Skin of body (tissue), 1 donor: ENCODE measurements at regions not wholly inside any gene's neighbourhood (a gene's known extent, or its start where the extent isn't known, plus 50 kb on each side); places are given as distances from the start of the nearest gene placed in this dataset.

Experiments
- DNase-seq: peaks from one replicate; lab custom pipeline; 2025; lab: John Stamatoyannopoulos, UW

GRCh38 chr6:148652205-148652604 lies 94.6 kb upstream of the UST start:
- DNase-seq, result no peak

- no peak for DNase-seq
Observed at GRCh38 chr6:148653138-148653776, 93.6 kb upstream of the UST start.

GRCh38 chr6:148657048-148657447 lies 89.8 kb upstream of the UST start:
- DNase-seq, result no peak

GRCh38 chr6:148658681-148659430 lies 88.0 kb upstream of the UST start:
- no peak for DNase-seq

- DNase-seq, result no peak
Observed at GRCh38 chr6:148667395-148667794, 79.4 kb upstream of the UST start.

GRCh38 chr6:148671085-148671484 lies 75.7 kb upstream of the UST start:
- no peak for DNase-seq

- no peak for DNase-seq
Observed at GRCh38 chr6:148671952-148672351, 74.9 kb upstream of the UST start.

- no peak for DNase-seq
Observed at GRCh38 chr6:148674306-148674705, 72.5 kb upstream of the UST start.

GRCh38 chr6:148677594-148678476 lies 69.0 kb upstream of the UST start:
- DNase-seq, result no peak

GRCh38 chr6:148678682-148679081 lies 68.1 kb upstream of the UST start:
- DNase-seq, result no peak

- DNase-seq, result no peak
Observed at GRCh38 chr6:148681666-148682065, 65.2 kb upstream of the UST start.

GRCh38 chr6:148682252-148682651 lies 64.6 kb upstream of the UST start:
- DNase-seq, result no peak

GRCh38 chr6:148682990-148683389 lies 63.8 kb upstream of the UST start:
- DNase-seq, result no peak

- no peak for DNase-seq
Observed at GRCh38 chr6:148689168-148689567, 57.7 kb upstream of the UST start.

GRCh38 chr6:148693882-148694484 lies 52.8 kb upstream of the UST start:
- DNase-seq, result no peak
